ENCODE measurements at regions not wholly inside any gene's neighbourhood (a gene's known extent, or its start where the extent isn't known, plus 50 kb on each side); places are given as distances from the start of the nearest gene placed in this dataset.

- H3K36me3 ChIP-seq (ENCODE audit: control insufficient read depth in 2 of 2, insufficient read depth in 2 of 2, low read length in 1 of 2), result no peaks in the 10 kb centered on the region
- TF ChIP-seq KAT2A (conservative IDR thresholded peaks at IDR 0.05; ENCODE audit: control insufficient read depth, low read depth, low read length) (no peak), PBX3 (IDR thresholded peaks at IDR 0.05; ENCODE audit: insufficient replicate concordance, low read depth, low read length) (no peak), USF2 (IDR thresholded peaks at IDR 0.05; ENCODE audit: borderline replicate concordance, low read depth, low read length) (no peak), HDGF (IDR thresholded peaks at IDR 0.05) (no peak), NBN (IDR thresholded peaks at IDR 0.05) (no peak), RUNX3 (IDR thresholded peaks at IDR 0.05; ENCODE audit: low read length) (no peak), SMC3 (IDR thresholded peaks at IDR 0.05; ENCODE audit: borderline replicate concordance, low read length) (no peak)
- TF ChIP-seq, protein P1, sequence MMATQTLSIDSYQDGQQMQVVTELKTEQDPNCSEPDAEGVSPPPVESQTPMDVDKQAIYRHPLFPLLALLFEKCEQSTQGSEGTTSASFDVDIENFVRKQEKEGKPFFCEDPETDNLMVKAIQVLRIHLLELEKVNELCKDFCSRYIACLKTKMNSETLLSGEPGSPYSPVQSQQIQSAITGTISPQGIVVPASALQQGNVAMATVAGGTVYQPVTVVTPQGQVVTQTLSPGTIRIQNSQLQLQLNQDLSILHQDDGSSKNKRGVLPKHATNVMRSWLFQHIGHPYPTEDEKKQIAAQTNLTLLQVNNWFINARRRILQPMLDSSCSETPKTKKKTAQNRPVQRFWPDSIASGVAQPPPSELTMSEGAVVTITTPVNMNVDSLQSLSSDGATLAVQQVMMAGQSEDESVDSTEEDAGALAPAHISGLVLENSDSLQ (IDR thresholded peaks at IDR 0.05), result no peak
- TF ChIP-seq, protein P2, sequence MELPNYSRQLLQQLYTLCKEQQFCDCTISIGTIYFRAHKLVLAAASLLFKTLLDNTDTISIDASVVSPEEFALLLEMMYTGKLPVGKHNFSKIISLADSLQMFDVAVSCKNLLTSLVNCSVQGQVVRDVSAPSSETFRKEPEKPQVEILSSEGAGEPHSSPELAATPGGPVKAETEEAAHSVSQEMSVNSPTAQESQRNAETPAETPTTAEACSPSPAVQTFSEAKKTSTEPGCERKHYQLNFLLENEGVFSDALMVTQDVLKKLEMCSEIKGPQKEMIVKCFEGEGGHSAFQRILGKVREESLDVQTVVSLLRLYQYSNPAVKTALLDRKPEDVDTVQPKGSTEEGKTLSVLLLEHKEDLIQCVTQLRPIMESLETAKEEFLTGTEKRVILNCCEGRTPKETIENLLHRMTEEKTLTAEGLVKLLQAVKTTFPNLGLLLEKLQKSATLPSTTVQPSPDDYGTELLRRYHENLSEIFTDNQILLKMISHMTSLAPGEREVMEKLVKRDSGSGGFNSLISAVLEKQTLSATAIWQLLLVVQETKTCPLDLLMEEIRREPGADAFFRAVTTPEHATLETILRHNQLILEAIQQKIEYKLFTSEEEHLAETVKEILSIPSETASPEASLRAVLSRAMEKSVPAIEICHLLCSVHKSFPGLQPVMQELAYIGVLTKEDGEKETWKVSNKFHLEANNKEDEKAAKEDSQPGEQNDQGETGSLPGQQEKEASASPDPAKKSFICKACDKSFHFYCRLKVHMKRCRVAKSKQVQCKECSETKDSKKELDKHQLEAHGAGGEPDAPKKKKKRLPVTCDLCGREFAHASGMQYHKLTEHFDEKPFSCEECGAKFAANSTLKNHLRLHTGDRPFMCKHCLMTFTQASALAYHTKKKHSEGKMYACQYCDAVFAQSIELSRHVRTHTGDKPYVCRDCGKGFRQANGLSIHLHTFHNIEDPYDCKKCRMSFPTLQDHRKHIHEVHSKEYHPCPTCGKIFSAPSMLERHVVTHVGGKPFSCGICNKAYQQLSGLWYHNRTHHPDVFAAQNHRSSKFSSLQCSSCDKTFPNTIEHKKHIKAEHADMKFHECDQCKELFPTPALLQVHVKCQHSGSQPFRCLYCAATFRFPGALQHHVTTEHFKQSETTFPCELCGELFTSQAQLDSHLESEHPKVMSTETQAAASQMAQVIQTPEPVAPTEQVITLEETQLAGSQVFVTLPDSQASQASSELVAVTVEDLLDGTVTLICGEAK (IDR thresholded peaks at IDR 0.05; ENCODE audit: borderline replicate concordance), result no peak
- TF ChIP-seq, protein P3, sequence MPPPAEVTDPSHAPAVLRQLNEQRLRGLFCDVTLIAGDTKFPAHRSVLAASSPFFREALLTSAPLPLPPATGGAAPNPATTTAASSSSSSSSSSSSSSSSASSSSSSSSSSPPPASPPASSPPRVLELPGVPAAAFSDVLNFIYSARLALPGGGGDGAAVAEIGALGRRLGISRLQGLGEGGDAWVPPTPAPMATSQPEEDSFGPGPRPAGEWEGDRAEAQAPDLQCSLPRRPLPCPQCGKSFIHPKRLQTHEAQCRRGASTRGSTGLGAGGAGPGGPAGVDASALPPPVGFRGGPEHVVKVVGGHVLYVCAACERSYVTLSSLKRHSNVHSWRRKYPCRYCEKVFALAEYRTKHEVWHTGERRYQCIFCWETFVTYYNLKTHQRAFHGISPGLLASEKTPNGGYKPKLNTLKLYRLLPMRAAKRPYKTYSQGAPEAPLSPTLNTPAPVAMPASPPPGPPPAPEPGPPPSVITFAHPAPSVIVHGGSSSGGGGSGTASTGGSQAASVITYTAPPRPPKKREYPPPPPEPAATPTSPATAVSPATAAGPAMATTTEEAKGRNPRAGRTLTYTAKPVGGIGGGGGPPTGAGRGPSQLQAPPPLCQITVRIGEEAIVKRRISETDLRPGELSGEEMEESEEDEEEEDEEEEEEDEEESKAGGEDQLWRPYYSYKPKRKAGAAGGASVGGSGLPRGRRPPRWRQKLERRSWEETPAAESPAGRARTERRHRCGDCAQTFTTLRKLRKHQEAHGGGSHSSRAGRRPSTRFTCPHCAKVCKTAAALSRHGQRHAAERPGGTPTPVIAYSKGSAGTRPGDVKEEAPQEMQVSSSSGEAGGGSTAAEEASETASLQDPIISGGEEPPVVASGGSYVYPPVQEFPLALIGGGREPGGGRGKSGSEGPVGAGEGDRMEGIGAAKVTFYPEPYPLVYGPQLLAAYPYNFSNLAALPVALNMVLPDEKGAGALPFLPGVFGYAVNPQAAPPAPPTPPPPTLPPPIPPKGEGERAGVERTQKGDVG (CRISPR knock-in tag; IDR thresholded peaks at IDR 0.05), result no peak
- no peaks in the 10 kb centered on the region for H3K27me3 ChIP-seq (replicated peaks in 1 of 2; ENCODE audit: control insufficient read depth in 2 of 2, insufficient read depth in 2 of 2, low read length in 1 of 2)
- no peak overlapping the region for H3K4me2 ChIP-seq (ENCODE audit: control insufficient read depth, insufficient read depth)
- H3K9me3 ChIP-seq (replicated peaks; ENCODE audit: control insufficient read depth, insufficient read depth, low read length), result no peaks in the 10 kb centered on the region
- POLR2A ChIA-PET, result no interaction called here
- no peak overlapping the region for H3K9ac ChIP-seq (ENCODE audit: control insufficient read depth, insufficient read depth, low read length)
- ATAC-seq (no peak), DNase-seq (ENCODE audit: low read depth, low spot score) (no peak), FAIRE-seq (no peak)
- no TSS peak for BruUV-seq (replicated peaks)
- SMC1A ChIA-PET (ENCODE audit: uncharacterized antibody, unreplicated experiment), result interaction anchor here (1.1 to 4.1 kb wide), 3 partner anchors 7 to 601 kb away, joined by 4 to 70 read pairs (median 20); no protein-coding TSS in a partner anchor
- intact Hi-C loops (cut with micrococcal nuclease; ENCODE audit: unreplicated experiment), result loop anchor here (10.0 kb wide), 1 partner anchor 497 kb away; no protein-coding TSS in a partner anchor
- WGBS (ENCODE audit: insufficient coverage, insufficient replicate concordance, low lambda C conversion rate, missing lambda C conversion rate), result 73% methylated on average over 9 of the region's 9 CpGs
- in situ Hi-C loops (cut with MboI), result loop anchor here (25.0 kb wide), 1 partner anchor 785 kb away; no protein-coding TSS in a partner anchor
- CTCF ChIA-PET, result interaction anchor here (1.1 to 5.0 kb wide), 6 partner anchors 8 to 174 kb away, joined by 3 to 39 read pairs (median 14); no protein-coding TSS in a partner anchor
- no peaks in the 10 kb centered on the region for H4K20me1 ChIP-seq (ENCODE audit: control insufficient read depth, insufficient read depth)
- H3K4me3 ChIP-seq, result no peak overlapping the region
- RAD21 ChIA-PET (ENCODE audit: unreplicated experiment), result interaction anchor here (0.7 to 2.1 kb wide), 2 partner anchors 10 to 130 kb away, joined by 3 to 7 read pairs; no protein-coding TSS in a partner anchor
- H3K4me1 ChIP-seq (ENCODE audit: control insufficient read depth, insufficient read depth, low read length), result peaks cover 19% of the 10 kb centered on the region
- H3K27ac ChIP-seq (ENCODE audit: control insufficient read depth, insufficient read depth), result no peak overlapping the region
- no peak overlapping the region for H2AFZ ChIP-seq (ENCODE audit: control insufficient read depth, low read depth, low read length)
- H3K79me2 ChIP-seq (ENCODE audit: control insufficient read depth, insufficient read depth, low read length), result no peaks in the 10 kb centered on the region
Observed at GRCh38 chr1:173427146-173428054, 49.7 kb upstream of the PRDX6 start.

Data from GM12878 (cell line).